Tibial nerve (tissue), 4 donors: ENCODE measurements at regions not wholly inside any gene's neighbourhood (a gene's known extent, or its start where the extent isn't known, plus 50 kb on each side); places are given as distances from the start of the nearest gene placed in this dataset.

Experiments used
- CTCF ChIP-seq, 5 experiments: fragments of 200-600 bp in 3 of 5; fragments of 450-650 bp in 2 of 5; sonication (generic) in 3 of 5; IDR thresholded peaks; one replicate each; pipeline ENCODE4 v1.5.1; 2016 to 2019; ENCODE audit warnings: antibody characterized with exemption in 5 of 5, mild to moderate bottlenecking in 3 of 5, moderate library complexity in 2 of 5
- EP300 ChIP-seq, 2 donors: sonication (generic); formaldehyde crosslinking; IDR thresholded peaks; one replicate each; pipeline ENCODE4 v1.6.1; 2017; ENCODE audit warnings: antibody characterized with exemption in 2 of 2, mild to moderate bottlenecking in 1 of 2
- POLR2A ChIP-seq, 2 donors: fragments of 450-650 bp; IDR thresholded peaks; one replicate each; pipeline ENCODE4 v1.6.1; 2017; ENCODE audit warnings: antibody characterized with exemption in 2 of 2, mild to moderate bottlenecking in 2 of 2, moderate library complexity in 2 of 2

DNA sequence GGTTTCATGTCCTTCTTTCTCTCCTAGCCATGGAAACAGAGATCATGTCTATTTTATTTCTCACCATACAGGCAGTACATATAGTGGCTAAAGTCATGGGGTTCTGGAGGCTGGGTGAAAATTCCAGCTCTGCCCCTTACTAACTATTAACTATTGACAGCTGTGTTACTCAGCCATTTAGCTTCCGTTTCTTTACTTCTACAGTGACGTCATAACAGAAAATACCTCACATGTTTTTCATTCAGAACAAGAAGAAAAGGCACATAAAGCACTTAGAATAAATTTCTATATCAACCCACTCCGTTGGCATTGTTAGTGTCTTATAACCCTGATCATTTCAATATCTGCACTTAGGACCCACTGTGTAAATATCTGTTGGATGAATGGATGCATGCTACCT, 1506.9 kb upstream of the TMEM132C start:
- TF ChIP-seq CTCF (IDR thresholded peaks at IDR 0.05) (no peak), POLR2A (IDR thresholded peaks at IDR 0.05) (no peak), EP300 (IDR thresholded peaks at IDR 0.05) (no peak)
